Cardiac muscle cell (in vitro differentiated cells and primary cell): ENCODE measurements at regions not wholly inside any gene's neighbourhood (a gene's known extent, or its start where the extent isn't known, plus 50 kb on each side); places are given as distances from the start of the nearest gene placed in this dataset.

Experiments
- DNase-seq, 2 donors: peaks; one replicate each; pipeline versions ENCODE4 v3.0.0 to v3.0.0-alpha.2; 2010 to 2017; ENCODE audit warnings: low read depth in 1 of 2, low spot score in 1 of 2
- H3K27ac ChIP-seq: fragments of 200-600 bp; sonication (generic); 2 replicates; pipeline ENCODE4 v1.5.1; 2016
- H3K27me3 ChIP-seq: fragments of 200-600 bp; sonication (generic); 2 replicates; pipeline ENCODE4 v1.6.0; 2016; ENCODE audit warnings: control low read depth
- H3K36me3 ChIP-seq: fragments of 200-600 bp; sonication (generic); 2 replicates; pipeline ENCODE4 v1.5.1; 2016; ENCODE audit warnings: control low read depth
- H3K4me1 ChIP-seq: fragments of 200-600 bp; sonication (generic); 2 replicates; pipeline ENCODE4 v1.8.1; 2017; ENCODE audit warnings: low read depth, mild to moderate bottlenecking, mixed run types
- H3K4me3 ChIP-seq: fragments of 200-600 bp; sonication (generic); 2 replicates; pipeline ENCODE4 v1.5.1; 2016; ENCODE audit warnings: mild to moderate bottlenecking
- H3K9me3 ChIP-seq: fragments of 200-600 bp; sonication (generic); 2 replicates; pipeline ENCODE4 v1.5.1; 2017; ENCODE audit warnings: low read depth, mild to moderate bottlenecking, control low read depth
- CTCF ChIP-seq: IDR thresholded peaks from 2 replicates; pipeline ENCODE4 v1.5.1; 2012; ENCODE audit warnings: low read depth, mild to moderate bottlenecking, low read length

- Histone ChIP-seq H3K4me3 (no peak overlapping the region), H3K27me3 (no peaks in the 10 kb centered on the region)
- no peak for TF ChIP-seq CTCF
Measured at GRCh38 chr13:40159736-40160135, 504.3 kb downstream of the COG6 start.

GRCh38 chr13:40160618-40161350, 505.3 kb downstream of the COG6 start:
- H3K4me3 ChIP-seq, result no peak overlapping the region
- no peak for DNase-seq

More at GRCh38 chr13:40159736-40160135, 504.3 kb downstream of the COG6 start:
- H3K4me1 ChIP-seq, result peaks cover 6% of the 10 kb centered on the region
- no peak for DNase-seq
- H3K36me3 ChIP-seq, result no peaks in the 10 kb centered on the region
- no peaks in the 10 kb centered on the region for H3K9me3 ChIP-seq
- no peak overlapping the region for H3K27ac ChIP-seq

GRCh38 chr13:40161351-40161810, 505.1 kb downstream of the FOXO1 start:
- no peak for DNase-seq
- Histone ChIP-seq H3K9me3 (no peaks in the 10 kb centered on the region), H3K4me3 (no peak overlapping the region), H3K4me1 (peaks cover 6% of the 10 kb centered on the region), H3K27ac (no peak overlapping the region), H3K27me3 (no peaks in the 10 kb centered on the region), H3K36me3 (no peaks in the 10 kb centered on the region)
- TF ChIP-seq CTCF, result no peak

More at GRCh38 chr13:40160618-40161350, 505.3 kb downstream of the COG6 start:
- TF ChIP-seq CTCF, result no peak
- Histone ChIP-seq H3K27ac (no peak overlapping the region), H3K9me3 (no peaks in the 10 kb centered on the region), H3K36me3 (no peaks in the 10 kb centered on the region), H3K27me3 (no peaks in the 10 kb centered on the region), H3K4me1 (peaks cover 6% of the 10 kb centered on the region)

- no peak for DNase-seq
- H3K27ac ChIP-seq, result no peak overlapping the region
- TF ChIP-seq CTCF, result no peak
Measured at GRCh38 chr13:40161931-40162330, 504.5 kb downstream of the FOXO1 start.

GRCh38 chr13:40163066-40164000, 503.1 kb downstream of the FOXO1 start:
- H3K27me3 ChIP-seq, result no peaks in the 10 kb centered on the region
- H3K36me3 ChIP-seq, result no peaks in the 10 kb centered on the region
- TF ChIP-seq CTCF, result no peak
- H3K27ac ChIP-seq, result no peak overlapping the region
- H3K4me1 ChIP-seq, result peaks cover 6% of the 10 kb centered on the region
- no peak for DNase-seq
- no peak overlapping the region for H3K4me3 ChIP-seq
- no peaks in the 10 kb centered on the region for H3K9me3 ChIP-seq

More at GRCh38 chr13:40161931-40162330, 504.5 kb downstream of the FOXO1 start:
- no peaks in the 10 kb centered on the region for H3K36me3 ChIP-seq
- H3K4me3 ChIP-seq, result no peak overlapping the region
- H3K27me3 ChIP-seq, result no peaks in the 10 kb centered on the region
- no peaks in the 10 kb centered on the region for H3K9me3 ChIP-seq
- peaks cover 6% of the 10 kb centered on the region for H3K4me1 ChIP-seq
